ENCODE measurements at regions not wholly inside any gene's neighbourhood (a gene's known extent, or its start where the extent isn't known, plus 50 kb on each side); places are given as distances from the start of the nearest gene placed in this dataset.

DNA sequence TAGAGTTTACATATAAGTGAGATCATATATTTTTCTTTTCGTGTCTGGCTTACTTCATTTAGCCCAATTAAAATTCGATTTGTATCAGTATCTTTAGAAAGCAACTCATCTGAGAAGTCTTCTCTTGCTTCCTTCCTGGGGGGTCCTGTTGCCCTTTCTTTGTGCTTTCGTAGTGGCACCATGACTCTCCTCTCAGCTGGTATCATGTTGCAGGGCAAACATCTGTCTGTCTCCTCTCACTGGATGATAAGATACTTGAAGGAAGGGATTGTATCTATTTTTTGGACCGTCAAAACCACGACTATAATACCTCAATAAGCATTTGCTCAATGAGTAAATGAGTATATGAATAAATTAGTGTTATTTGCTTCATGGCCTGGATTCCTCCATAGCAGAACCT is 382.5 kb upstream of the SORCS1 start:
- intact Hi-C loops (cut with DNase I, micrococcal nuclease), result no loop called here
- Histone ChIP-seq H3K4me3 (no peak overlapping the region), H3K4me1 (ENCODE audit: low read depth) (no peaks in the 10 kb centered on the region), H3K36me3 (ENCODE audit: low read depth) (no peaks in the 10 kb centered on the region), H3K9me3 (no peaks in the 10 kb centered on the region)
- ATAC-seq (no peak), DNase-seq (no peak)
- TF ChIP-seq, protein P1, sequence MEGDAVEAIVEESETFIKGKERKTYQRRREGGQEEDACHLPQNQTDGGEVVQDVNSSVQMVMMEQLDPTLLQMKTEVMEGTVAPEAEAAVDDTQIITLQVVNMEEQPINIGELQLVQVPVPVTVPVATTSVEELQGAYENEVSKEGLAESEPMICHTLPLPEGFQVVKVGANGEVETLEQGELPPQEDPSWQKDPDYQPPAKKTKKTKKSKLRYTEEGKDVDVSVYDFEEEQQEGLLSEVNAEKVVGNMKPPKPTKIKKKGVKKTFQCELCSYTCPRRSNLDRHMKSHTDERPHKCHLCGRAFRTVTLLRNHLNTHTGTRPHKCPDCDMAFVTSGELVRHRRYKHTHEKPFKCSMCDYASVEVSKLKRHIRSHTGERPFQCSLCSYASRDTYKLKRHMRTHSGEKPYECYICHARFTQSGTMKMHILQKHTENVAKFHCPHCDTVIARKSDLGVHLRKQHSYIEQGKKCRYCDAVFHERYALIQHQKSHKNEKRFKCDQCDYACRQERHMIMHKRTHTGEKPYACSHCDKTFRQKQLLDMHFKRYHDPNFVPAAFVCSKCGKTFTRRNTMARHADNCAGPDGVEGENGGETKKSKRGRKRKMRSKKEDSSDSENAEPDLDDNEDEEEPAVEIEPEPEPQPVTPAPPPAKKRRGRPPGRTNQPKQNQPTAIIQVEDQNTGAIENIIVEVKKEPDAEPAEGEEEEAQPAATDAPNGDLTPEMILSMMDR (IDR thresholded peaks at IDR 0.05), result no peak

DNA sequence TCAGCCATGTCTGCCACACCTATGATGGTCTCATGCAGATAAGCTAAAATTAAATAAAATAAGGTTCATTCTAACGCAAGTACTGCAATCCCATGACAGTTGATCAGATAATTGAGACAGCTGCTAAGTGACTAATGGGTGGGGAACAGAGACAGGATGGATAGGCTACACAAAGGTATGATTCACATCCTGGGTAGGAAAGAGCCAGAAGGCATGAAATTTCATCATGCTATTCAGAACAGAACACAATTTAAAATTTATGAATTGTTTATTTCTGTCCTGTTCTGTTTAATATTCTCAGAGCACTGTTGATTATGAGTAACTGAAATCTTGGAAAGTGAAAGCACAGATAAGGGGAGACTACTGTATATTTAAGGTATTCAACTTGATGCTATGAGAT is 381.8 kb upstream of the SORCS1 start:
- TF ChIP-seq, protein P1 (IDR thresholded peaks at IDR 0.05), result no peak
- H3K36me3 ChIP-seq (ENCODE audit: low read depth), result no peaks in the 10 kb centered on the region
- no peak overlapping the region for H3K4me3 ChIP-seq
- no peaks in the 10 kb centered on the region for H3K9me3 ChIP-seq
- intact Hi-C loops (cut with DNase I, micrococcal nuclease), result no loop called here
- ATAC-seq, result peak; percentile 21
- DNase-seq, result no peak
- no peaks in the 10 kb centered on the region for H3K4me1 ChIP-seq (ENCODE audit: low read depth)

DNA sequence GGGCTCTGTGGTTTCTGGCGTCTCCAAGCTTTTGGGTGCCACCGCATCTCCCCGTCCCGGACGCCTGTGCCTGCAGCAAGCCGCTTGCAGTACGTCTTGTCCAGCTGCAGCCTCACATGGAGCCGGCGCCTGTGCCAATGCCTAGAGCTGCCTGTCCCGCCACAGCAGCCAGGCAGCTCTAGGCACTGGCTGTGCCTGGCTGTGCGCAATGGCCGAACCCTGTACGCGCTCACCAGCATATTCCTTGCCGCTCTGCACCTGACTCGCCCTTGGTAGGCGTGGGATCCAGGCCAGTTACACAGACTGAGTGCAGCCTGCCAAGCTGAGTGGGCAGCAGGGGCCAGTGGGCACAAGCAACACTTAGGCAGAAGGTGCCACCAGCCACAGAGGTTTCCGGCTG is 381.2 kb upstream of the SORCS1 start:
- intact Hi-C loops (cut with DNase I, micrococcal nuclease), result no loop called here
- DNase-seq, result peak in 1 of 3 donors; percentile 46
- H3K4me1 ChIP-seq (ENCODE audit: low read depth), result no peaks in the 10 kb centered on the region
- no peaks in the 10 kb centered on the region for H3K36me3 ChIP-seq (ENCODE audit: low read depth)
- H3K9me3 ChIP-seq, result no peaks in the 10 kb centered on the region
- TF ChIP-seq, protein P1 (IDR thresholded peaks at IDR 0.05), result no peak
- no peak overlapping the region for H3K4me3 ChIP-seq
- ATAC-seq, result no peak

- DNase-seq (no peak), ATAC-seq (no peak)
- Histone ChIP-seq H3K4me1 (ENCODE audit: low read depth) (no peaks in the 10 kb centered on the region), H3K9me3 (no peaks in the 10 kb centered on the region), H3K4me3 (no peak overlapping the region), H3K36me3 (ENCODE audit: low read depth) (peaks cover 2% of the 10 kb centered on the region)
- TF ChIP-seq, protein P1 (IDR thresholded peaks at IDR 0.05), result no peak
- intact Hi-C loops (cut with DNase I, micrococcal nuclease), result no loop called here
These were observed 380.4 kb upstream of the SORCS1 start for GRCh38 chr10:107544706-107545520.

- TF ChIP-seq, protein P1 (IDR thresholded peaks at IDR 0.05), result no peak
- no peak for DNase-seq
- Histone ChIP-seq H3K4me1 (ENCODE audit: low read depth) (no peaks in the 10 kb centered on the region), H3K9me3 (no peaks in the 10 kb centered on the region), H3K36me3 (ENCODE audit: low read depth) (peaks cover 4% of the 10 kb centered on the region), H3K4me3 (no peak overlapping the region)
- intact Hi-C loops (cut with DNase I, micrococcal nuclease), result no loop called here
- ATAC-seq, result no peak
These were observed 378.1 kb upstream of the SORCS1 start for GRCh38 chr10:107542607-107543006.

Data from mucosa of descending colon (tissue), 3 donors.